ENCODE measurements at regions not wholly inside any gene's neighbourhood (a gene's known extent, or its start where the extent isn't known, plus 50 kb on each side); places are given as distances from the start of the nearest gene placed in this dataset. TPM values are rescaled to one million over a fixed set of nuclear protein-coding genes. Genes with fewer than 3 reads are reported as not detected.

DNA sequence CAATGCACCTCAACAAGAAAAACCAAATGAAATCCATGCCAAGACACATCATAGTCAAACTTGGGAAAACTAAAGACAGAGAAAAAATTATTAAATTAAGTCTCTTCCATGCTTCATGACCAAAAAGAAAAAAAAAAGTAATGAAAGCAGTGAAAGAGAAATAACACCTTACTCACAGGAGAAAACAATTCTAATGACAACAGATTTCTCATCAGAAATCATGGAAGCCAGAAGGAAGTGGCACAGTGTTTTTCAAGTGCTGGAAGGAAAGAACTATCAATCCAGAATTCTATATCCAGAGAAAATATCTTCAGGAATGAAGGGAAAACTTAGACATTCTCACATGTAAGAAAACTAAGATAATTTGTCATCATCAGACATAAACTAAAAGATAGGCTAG lies 71.1 kb upstream of the NUDT4 start:
- no peak for DNase-seq

DNA sequence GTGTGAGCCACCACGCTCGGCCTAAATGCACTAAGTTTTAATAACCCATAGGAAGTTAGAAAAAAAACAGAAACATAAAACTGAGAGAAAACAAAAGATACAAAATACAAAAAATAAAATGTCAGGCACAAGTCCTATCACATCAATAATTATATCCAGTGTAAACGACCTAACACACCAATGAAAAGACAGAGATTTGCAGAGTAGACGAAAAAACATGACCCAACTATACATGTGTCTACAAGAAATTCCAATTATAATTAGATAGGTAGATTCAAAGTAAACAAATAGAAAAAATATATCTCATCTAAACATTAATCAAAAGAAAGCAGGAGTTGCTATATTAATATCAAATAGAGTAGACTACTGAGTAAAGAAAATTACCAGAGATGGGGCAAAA lies 69.4 kb upstream of the NUDT4 start:
- no peak for DNase-seq

DNA sequence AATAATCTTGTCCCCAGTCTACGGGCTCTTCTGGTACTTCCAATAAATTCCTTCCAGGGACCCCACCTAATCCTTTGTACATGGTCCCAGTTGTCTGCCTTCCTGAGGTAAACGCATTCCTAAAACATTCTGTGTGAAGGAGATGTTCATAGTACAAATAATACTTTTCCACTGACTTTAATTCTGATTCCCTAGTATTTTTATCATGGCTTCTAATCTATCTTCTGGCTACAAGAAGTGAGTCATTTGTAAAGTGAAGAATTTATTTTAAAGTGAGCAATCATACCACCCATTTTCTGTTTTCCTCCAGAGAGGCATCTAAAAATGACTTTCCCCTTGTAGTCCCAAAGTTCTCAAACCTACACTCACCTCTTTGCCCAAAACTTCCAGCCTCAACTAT lies 65.9 kb upstream of the NUDT4 start:
- DNase-seq, result no peak

DNA sequence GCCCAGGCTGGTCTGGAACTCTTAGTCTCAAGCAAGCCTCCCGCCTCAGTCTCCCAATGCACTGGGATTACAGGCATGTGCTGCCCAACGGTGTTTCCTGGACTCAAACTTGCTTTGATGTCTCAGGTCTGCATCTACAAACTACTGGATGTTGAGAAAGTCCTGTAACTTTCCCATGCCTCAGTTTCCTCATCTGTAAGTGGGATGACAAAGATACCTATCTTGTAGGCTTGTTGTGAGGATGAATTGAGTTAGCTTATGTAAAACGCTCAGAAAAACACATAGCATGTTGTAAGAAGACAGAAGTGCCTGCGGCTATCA lies 63.6 kb upstream of the NUDT4 start:
- DNase-seq, result no peak

GRCh38 chr12:93315385-93315906 lies 62.3 kb upstream of the NUDT4 start:
- no peak for DNase-seq

DNA sequence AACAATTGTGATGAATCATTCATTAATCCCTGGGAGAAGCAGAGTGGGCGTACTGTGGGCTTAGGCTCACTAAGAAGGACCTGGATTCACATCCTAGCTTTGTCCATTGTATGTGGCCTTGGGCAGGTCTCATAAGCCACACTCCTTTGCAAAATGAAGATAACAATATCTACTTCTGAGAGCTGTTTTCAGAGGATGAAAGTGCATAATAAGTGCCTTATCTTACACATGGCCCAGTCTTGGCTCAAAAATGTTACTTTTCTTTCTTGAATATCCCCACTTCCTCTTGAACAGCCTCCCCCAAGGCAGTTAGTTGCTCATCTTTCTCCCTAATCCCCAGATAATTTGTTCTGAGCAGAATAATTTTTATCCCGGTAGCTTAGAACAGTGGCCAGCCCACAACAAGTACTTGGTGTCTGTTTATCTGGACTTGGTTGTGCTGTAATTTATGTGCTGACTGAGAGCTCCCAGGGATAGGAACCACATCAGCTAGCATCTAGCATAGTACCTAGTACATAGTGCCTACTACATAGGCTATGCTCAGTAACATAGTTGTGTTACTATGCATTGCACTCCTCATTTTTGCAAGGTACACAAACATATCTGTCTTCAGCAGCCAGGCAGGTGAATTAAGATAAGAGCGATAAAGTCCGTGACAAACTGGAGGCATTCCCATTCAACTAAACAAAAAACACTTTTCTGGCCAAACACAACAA lies 61.7 kb upstream of the NUDT4 start:
- no peak for DNase-seq

GRCh38 chr12:93316623-93316971 lies 61.1 kb upstream of the NUDT4 start:
- DNase-seq, result no peak

GRCh38 chr12:93317227-93317626 lies 60.5 kb upstream of the NUDT4 start:
- no peak for DNase-seq

- no peak for DNase-seq
Measured at GRCh38 chr12:93318720-93319522, 58.8 kb upstream of the NUDT4 start.

DNA sequence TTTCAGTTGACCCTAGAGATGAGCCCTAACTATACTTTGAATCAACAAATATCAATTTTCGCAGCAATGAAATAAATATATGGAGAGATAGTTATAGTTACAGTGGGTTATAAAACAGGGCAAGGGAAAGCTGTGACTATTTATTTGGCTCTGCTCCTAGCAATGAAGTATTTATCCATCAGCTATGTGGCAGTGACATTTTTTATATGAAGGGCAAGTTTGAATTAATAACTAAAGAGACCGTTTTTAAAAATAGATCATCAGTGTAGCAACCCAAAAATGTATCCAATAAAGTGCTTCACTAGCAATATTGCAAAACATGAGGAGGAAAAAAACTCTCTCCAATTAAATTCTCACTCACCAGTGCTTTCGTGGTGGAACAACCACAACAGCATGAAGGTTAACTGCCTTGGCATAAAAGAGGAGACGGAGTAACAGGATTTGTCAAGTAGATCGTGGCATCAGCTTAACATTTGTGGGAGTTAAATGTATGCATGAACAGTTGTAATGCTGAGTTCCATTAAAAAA lies 58.1 kb upstream of the NUDT4 start:
- no peak for DNase-seq

DNA sequence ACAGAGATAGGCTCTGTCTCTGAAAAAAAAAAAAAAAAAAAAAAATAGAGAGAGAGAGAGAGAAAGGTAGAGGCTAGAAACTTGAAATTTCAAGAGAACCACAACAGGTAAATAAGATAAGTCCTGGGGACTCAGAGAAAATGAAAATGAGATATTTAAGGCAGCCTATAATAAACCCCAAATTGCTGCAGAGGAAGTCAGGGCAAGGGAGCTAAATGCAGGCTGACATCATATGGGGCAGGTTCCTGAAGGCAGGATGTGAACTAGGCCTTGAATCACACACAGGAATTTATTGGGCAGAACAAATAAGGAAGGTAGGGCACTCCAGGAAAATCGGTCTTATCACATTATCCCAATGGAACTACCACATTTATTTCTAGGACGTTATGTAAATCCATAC lies 54.9 kb upstream of the NUDT4 start:
- no peak for DNase-seq

- DNase-seq, result no peak
Measured at GRCh38 chr12:93323625-93324329, 53.9 kb upstream of the NUDT4 start.

- no peak for DNase-seq
Measured at GRCh38 chr12:93325855-93326254, 51.9 kb upstream of the NUDT4 start.

Small RNAs in the stretch of these regions (small RNA-seq; reads per million reads assigned to genes)
- gene RF00019 (not detected), gene RF00284 (0.15 reads per million), gene RPL41P5 (not detected)

Data from occipital lobe (tissue), 2 donors.